ENCODE measurements at regions not wholly inside any gene's neighbourhood (a gene's known extent, or its start where the extent isn't known, plus 50 kb on each side); places are given as distances from the start of the nearest gene placed in this dataset.

DNA sequence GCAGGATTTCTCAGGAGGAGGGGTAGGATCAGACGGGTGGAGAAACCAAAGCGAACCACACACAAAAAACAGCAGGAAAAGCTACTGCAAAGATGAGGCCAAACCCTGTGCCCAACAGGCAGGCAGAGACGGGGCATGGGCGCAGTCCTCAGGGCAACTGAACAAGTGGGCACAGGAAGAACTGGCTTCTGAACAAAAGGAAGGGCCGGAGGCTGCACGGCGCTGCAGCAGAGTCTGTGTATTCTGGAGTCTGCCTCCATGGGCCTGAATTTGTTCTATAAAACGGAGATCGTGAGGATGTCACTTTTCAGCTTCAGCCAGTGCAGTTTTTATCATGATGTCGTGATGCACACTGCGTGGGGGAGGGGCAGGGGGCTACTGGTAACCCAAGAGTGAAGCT lies 1026.0 kb downstream of the TBC1D22A start:
- TF ChIP-seq, protein P1, sequence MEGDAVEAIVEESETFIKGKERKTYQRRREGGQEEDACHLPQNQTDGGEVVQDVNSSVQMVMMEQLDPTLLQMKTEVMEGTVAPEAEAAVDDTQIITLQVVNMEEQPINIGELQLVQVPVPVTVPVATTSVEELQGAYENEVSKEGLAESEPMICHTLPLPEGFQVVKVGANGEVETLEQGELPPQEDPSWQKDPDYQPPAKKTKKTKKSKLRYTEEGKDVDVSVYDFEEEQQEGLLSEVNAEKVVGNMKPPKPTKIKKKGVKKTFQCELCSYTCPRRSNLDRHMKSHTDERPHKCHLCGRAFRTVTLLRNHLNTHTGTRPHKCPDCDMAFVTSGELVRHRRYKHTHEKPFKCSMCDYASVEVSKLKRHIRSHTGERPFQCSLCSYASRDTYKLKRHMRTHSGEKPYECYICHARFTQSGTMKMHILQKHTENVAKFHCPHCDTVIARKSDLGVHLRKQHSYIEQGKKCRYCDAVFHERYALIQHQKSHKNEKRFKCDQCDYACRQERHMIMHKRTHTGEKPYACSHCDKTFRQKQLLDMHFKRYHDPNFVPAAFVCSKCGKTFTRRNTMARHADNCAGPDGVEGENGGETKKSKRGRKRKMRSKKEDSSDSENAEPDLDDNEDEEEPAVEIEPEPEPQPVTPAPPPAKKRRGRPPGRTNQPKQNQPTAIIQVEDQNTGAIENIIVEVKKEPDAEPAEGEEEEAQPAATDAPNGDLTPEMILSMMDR (IDR thresholded peaks at IDR 0.05; ENCODE audit: insufficient read depth, low read length, poor library complexity, severe bottlenecking): no peak
- no peak for TF ChIP-seq EZH2phosphoT487 (conservative IDR thresholded peaks at IDR 0.05; ENCODE audit: low read length)
